Neural crest cell (in vitro differentiated cells): ENCODE measurements at regions not wholly inside any gene's neighbourhood (a gene's known extent, or its start where the extent isn't known, plus 50 kb on each side); places are given as distances from the start of the nearest gene placed in this dataset.
A peak's percentile ranks its signal among the peaks of the same experiment; 100 is the strongest.

Source experiments
- DNase-seq: peaks from one replicate; pipeline ENCODE4 v3.0.0; 2021; ENCODE audit warnings: low read depth, mixed read lengths, low spot score
- H3K27ac Mint-ChIP-seq: one replicate; pipeline ENCODE4 v1.8.0; 2021; ENCODE audit warnings: mild to moderate bottlenecking, mixed read lengths; ENCODE audit not compliant: unreplicated experiment
- H3K27me3 Mint-ChIP-seq: 2 replicates; pipeline ENCODE4 v1.8.0; 2021; ENCODE audit warnings: low read depth, mild to moderate bottlenecking, mixed read lengths
- H3K36me3 Mint-ChIP-seq: 2 replicates; pipeline ENCODE4 v1.8.0; 2021; ENCODE audit warnings: low read depth, mild to moderate bottlenecking, mixed read lengths
- H3K4me1 Mint-ChIP-seq: 2 replicates; pipeline ENCODE4 v1.8.0; 2021; ENCODE audit warnings: mixed read lengths
- H3K4me3 Mint-ChIP-seq: one replicate; pipeline ENCODE4 v1.8.0; 2021; ENCODE audit warnings: mild to moderate bottlenecking, mixed read lengths
- H3K9me3 Mint-ChIP-seq: 2 replicates; pipeline ENCODE4 v1.8.0; 2021; ENCODE audit warnings: mixed read lengths
- CTCF ChIP-seq: fragments of 200-600 bp; sonication (generic); conservative IDR thresholded peaks from 2 replicates; pipeline ENCODE4 v1.5.0; 2021; ENCODE audit warnings: antibody characterized with exemption, mild to moderate bottlenecking

- DNase-seq: no peak
- H3K9me3 Mint-ChIP-seq: no peaks in the 10 kb centered on the region
- TF ChIP-seq CTCF: no peak
- H3K36me3 Mint-ChIP-seq: no peaks in the 10 kb centered on the region
- H3K4me1 Mint-ChIP-seq: peaks cover 22% of the 10 kb centered on the region
- no peaks in the 10 kb centered on the region for H3K27me3 Mint-ChIP-seq
- H3K27ac Mint-ChIP-seq: peak overlapping the region; percentile 43
- no peak overlapping the region for H3K4me3 Mint-ChIP-seq
Observed at GRCh38 chr2:129059476-129059875, 740.8 kb upstream of the HS6ST1 start.

GRCh38 chr2:129061069-129061768, 742.6 kb upstream of the HS6ST1 start:
- TF ChIP-seq CTCF: no peak
- peaks cover 12% of the 10 kb centered on the region for H3K4me1 Mint-ChIP-seq
- H3K4me3 Mint-ChIP-seq: no peak overlapping the region
- no peaks in the 10 kb centered on the region for H3K36me3 Mint-ChIP-seq
- no peaks in the 10 kb centered on the region for H3K27me3 Mint-ChIP-seq
- H3K9me3 Mint-ChIP-seq: no peaks in the 10 kb centered on the region
- DNase-seq: no peak
- no peak overlapping the region for H3K27ac Mint-ChIP-seq

GRCh38 chr2:129061769-129062121, 743.1 kb upstream of the HS6ST1 start:
- H3K27ac Mint-ChIP-seq: no peak overlapping the region
- no peaks in the 10 kb centered on the region for H3K27me3 Mint-ChIP-seq
- no peak for TF ChIP-seq CTCF
- no peak overlapping the region for H3K4me3 Mint-ChIP-seq
- H3K9me3 Mint-ChIP-seq: no peaks in the 10 kb centered on the region
- H3K4me1 Mint-ChIP-seq: peaks cover 6% of the 10 kb centered on the region
- H3K36me3 Mint-ChIP-seq: no peaks in the 10 kb centered on the region
- DNase-seq: no peak

- Mint-ChIP-seq H3K4me3 (no peak overlapping the region), H3K9me3 (no peaks in the 10 kb centered on the region), H3K4me1 (peaks cover under 1% of the 10 kb centered on the region), H3K27me3 (no peaks in the 10 kb centered on the region), H3K27ac (no peak overlapping the region), H3K36me3 (no peaks in the 10 kb centered on the region)
- no peak for DNase-seq
- no peak for TF ChIP-seq CTCF
Observed at GRCh38 chr2:129062146-129062912, 743.7 kb upstream of the HS6ST1 start.

- no peaks in the 10 kb centered on the region for H3K9me3 Mint-ChIP-seq
- no peak for TF ChIP-seq CTCF
- no peaks in the 10 kb centered on the region for H3K36me3 Mint-ChIP-seq
- no peak overlapping the region for H3K4me3 Mint-ChIP-seq
- H3K4me1 Mint-ChIP-seq: no peaks in the 10 kb centered on the region
- H3K27ac Mint-ChIP-seq: no peak overlapping the region
- DNase-seq: no peak
- H3K27me3 Mint-ChIP-seq: no peaks in the 10 kb centered on the region
Observed at GRCh38 chr2:129067070-129067469, 748.4 kb upstream of the HS6ST1 start.
